Thymus (tissue), 11 donors: ENCODE measurements at regions not wholly inside any gene's neighbourhood (a gene's known extent, or its start where the extent isn't known, plus 50 kb on each side); places are given as distances from the start of the nearest gene placed in this dataset.
"Not testable (repeated sequence)": the region's sequence is repeated elsewhere in the genome, so short reads cannot be mapped to it uniquely, and the experiment has no call there.

Source experiments
- DNase-seq, 9 donors: peaks; one replicate each; pipeline ENCODE4 v3.0.0-alpha.2; 2013; ENCODE audit warnings: low spot score in 9 of 9, low read depth in 6 of 9, missing footprints in 1 of 9
- H3K27ac ChIP-seq, 2 donors: one replicate each; pipeline ENCODE4 v1.5.1; 2013; ENCODE audit warnings: control low read depth in 1 of 2, low read depth in 1 of 2, low read length in 1 of 2, mild to moderate bottlenecking in 1 of 2, moderate library complexity in 1 of 2
- H3K27me3 ChIP-seq, 2 donors: one replicate each; pipeline ENCODE4 v1.5.1; 2013; ENCODE audit warnings: low read length in 1 of 2; ENCODE audit not compliant: control insufficient read depth in 2 of 2, insufficient read depth in 1 of 2
- H3K36me3 ChIP-seq, 2 donors: one replicate each; pipeline ENCODE4 v1.5.1; 2013; ENCODE audit warnings: low read length in 1 of 2, mild to moderate bottlenecking in 1 of 2, moderate library complexity in 1 of 2; ENCODE audit not compliant: control insufficient read depth in 2 of 2, insufficient read depth in 2 of 2
- H3K4me1 ChIP-seq, 2 donors: one replicate each; pipeline ENCODE4 v1.5.1; 2013; ENCODE audit warnings: low read length in 2 of 2; ENCODE audit not compliant: control insufficient read depth in 2 of 2, insufficient read depth in 2 of 2
- H3K4me3 ChIP-seq, 2 donors: one replicate each; pipeline ENCODE4 v1.5.1; 2013; ENCODE audit warnings: low read length in 2 of 2, control low read depth in 1 of 2, mild to moderate bottlenecking in 1 of 2
- H3K9me3 ChIP-seq, 2 donors: one replicate each; pipeline ENCODE4 v1.5.1; 2013; ENCODE audit warnings: low read length in 1 of 2, mild to moderate bottlenecking in 1 of 2; ENCODE audit not compliant: control insufficient read depth in 2 of 2, insufficient read depth in 1 of 2
- WGBS: extraction: QIAGEN DNeasy Blood & Tissue Kit; methylation state at CpG from one replicate; pipeline ENCODE4 v1.1.7; 2013; 5-methylcytosine and 5-hydroxymethylcytosine counted together
- donor health status: healthy.

- no peak for DNase-seq
- Histone ChIP-seq H3K36me3 (no peaks in the 10 kb centered on the region), H3K27ac (no peak overlapping the region), H3K9me3 (no peaks in the 10 kb centered on the region), H3K4me3 (no peak overlapping the region), H3K27me3 (no peaks in the 10 kb centered on the region), H3K4me1 (no peaks in the 10 kb centered on the region)
- 98% methylated on average over 2 of the region's 2 CpGs for WGBS
Observed at GRCh38 chr18:54662986-54663385, 71.9 kb downstream of the DYNAP start.

DNA sequence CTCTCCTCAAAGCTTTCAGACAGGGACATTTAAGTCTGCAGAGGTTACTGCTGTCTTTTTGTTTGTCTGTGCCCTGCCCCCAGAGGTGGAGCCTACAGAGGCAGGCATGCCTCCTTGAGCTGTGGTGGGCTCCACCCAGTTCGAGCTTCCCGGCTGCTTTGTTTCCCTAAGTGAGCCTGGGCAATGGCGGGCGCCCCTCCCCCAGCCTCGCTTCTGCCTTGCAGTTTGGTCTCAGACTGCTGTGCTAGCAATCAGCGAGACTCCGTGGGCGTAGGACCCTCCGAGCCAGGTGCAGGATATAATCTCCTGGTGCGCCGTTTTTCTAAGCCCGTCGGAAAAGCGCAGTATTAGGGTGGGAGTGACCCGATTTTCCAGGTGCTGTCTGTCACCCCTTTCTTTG, 78.7 kb downstream of the DYNAP start:
- H3K9me3 ChIP-seq, H3K27ac ChIP-seq, H3K27me3 ChIP-seq, H3K36me3 ChIP-seq, H3K4me1 ChIP-seq, H3K4me3 ChIP-seq, DNase-seq: not testable (repeated sequence)
- WGBS, result 96% methylated on average over 15 of the region's 15 CpGs

DNA sequence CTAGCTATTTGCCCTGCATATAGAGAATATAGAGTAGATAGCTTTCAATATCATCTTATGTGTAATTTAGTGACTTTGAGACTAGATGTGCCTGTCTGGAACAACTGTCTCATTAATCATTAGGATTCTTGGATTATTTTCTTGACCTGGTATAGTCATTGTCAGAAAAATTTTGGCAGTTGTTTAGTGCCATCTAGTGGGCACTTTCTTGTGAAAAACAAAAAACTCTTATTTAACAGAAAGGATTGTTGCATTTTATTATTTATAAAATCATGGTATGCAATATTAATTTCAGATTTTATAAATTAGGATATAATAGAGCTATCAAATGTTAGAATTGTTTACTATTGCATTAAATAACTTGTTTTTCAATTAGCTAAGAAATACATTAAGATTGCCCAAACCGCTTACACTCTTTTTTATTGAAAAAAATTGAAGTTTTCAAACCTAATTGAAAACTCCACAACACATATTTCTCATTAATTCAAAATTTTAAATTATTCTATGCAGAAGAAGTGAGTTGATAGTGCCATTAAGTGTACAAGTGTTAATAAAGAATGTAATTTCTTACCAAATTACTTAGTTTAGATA, 80.3 kb downstream of the DYNAP start:
- H3K27ac ChIP-seq, result no peak overlapping the region
- no peaks in the 10 kb centered on the region for H3K4me1 ChIP-seq
- no peaks in the 10 kb centered on the region for H3K27me3 ChIP-seq
- peak in 4 of 9 donors; percentile 3 to 44 (median 14) for DNase-seq
- H3K4me3 ChIP-seq, result no peak overlapping the region
- no peaks in the 10 kb centered on the region for H3K36me3 ChIP-seq
- no peaks in the 10 kb centered on the region for H3K9me3 ChIP-seq
- 92% methylated on average over 1 of the region's 1 CpG for WGBS

DNA sequence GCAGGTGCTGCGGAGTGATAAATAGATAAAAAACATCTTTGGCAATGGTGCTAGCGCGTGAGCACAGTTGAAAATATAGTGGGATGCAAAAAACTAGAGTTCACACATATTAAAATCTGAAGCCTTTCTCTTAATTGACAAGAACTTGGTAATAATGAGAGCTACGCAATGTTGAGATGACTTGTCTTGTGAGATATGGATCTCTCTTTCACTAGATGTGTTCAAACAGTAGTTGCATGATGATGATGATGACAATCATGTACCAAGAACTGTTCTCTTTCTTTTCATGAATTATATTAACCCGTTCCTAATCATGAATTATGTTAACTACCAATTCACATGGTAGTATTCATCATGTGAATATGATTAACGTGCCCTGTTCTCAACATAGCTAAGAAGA, 81.1 kb downstream of the DYNAP start:
- H3K4me3 ChIP-seq, result no peak overlapping the region
- WGBS, result 96% methylated on average over 6 of the region's 6 CpGs

DNA sequence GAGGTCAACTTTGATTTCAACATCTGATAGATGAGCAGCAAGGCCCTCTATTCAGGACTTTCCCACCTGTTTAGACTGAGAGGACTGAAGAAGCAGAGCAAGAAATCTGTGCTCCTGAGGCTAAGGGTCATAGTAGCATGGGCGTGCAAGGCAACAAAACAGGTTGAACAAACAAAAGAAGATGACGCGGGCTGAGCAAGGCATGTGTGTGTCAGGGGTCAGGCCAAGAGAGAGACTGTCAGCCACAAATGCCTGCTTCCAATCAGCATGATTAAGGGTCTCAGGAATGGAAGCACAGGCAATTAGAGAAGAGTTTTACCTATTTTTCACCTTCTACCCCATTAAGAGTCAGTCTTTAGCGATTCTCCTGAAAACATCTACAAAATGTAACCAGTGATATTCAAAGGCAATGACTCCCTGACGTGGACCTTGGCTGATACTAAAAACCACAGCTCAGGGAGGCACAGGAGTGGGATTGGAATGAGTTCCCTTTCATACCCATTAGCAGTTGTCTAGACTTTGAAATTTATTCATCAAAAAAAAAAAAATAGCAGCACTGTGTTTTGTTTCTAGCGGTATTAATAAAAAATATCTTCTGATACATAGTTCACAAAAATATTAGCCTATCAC, 81.9 kb downstream of the DYNAP start:
- 83% methylated on average over 6 of the region's 6 CpGs for WGBS
- Histone ChIP-seq H3K4me1 (no peaks in the 10 kb centered on the region), H3K27me3 (no peaks in the 10 kb centered on the region), H3K36me3 (no peaks in the 10 kb centered on the region), H3K27ac (no peak overlapping the region), H3K9me3 (no peaks in the 10 kb centered on the region), H3K4me3 (no peak overlapping the region)
- no peak for DNase-seq

More for the DNA sequence above, 81.1 kb downstream of the DYNAP start:
- no peaks in the 10 kb centered on the region for H3K4me1 ChIP-seq
- H3K27ac ChIP-seq, result no peak overlapping the region
- no peaks in the 10 kb centered on the region for H3K9me3 ChIP-seq
- no peak for DNase-seq
- no peaks in the 10 kb centered on the region for H3K27me3 ChIP-seq
- no peaks in the 10 kb centered on the region for H3K36me3 ChIP-seq

DNA sequence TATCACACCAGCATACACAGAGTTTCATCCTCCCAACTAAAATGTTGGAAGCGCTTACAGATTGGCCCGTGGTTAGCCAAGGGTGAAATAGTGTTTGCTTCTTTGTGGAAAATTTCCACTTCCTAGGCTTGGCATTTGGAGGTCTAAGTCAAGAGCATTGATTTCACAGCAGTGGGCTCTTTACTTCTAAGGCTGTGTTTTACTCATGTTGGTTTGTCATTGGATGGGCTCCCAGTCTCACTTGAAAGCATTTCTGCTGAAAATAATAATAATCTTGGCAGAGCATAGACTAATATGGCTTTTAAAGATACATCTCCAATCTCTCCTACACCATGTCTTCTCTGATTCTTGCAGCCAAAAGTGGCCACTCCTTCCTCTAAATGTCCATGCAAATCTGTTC, 82.9 kb downstream of the DYNAP start:
- Histone ChIP-seq H3K4me1 (no peaks in the 10 kb centered on the region), H3K36me3 (no peaks in the 10 kb centered on the region), H3K4me3 (no peak overlapping the region), H3K9me3 (no peaks in the 10 kb centered on the region), H3K27me3 (no peaks in the 10 kb centered on the region), H3K27ac (no peak overlapping the region)
- no peak for DNase-seq
- WGBS, result 96% methylated on average over 2 of the region's 2 CpGs

DNA sequence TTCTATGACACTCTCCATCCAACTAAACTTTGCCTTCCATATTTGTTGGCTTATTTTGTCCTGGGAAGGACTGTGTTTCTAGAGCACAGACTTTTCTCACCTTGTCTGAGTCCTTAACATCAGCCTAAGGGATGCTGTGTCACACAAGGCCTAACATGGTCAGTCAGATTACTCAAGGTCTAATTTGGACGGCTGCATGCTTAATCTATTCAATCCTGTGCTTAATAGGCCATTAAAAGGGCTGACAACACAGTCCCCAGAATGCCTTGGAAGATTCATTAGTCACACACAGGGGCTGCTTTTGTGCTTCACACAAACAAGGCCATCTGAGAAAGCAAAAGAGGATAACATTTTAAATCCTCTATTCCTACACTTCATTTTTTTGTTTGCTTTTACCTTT, 84.0 kb downstream of the DYNAP start:
- Histone ChIP-seq H3K27me3 (no peaks in the 10 kb centered on the region), H3K27ac (no peak overlapping the region), H3K9me3 (no peaks in the 10 kb centered on the region), H3K36me3 (no peaks in the 10 kb centered on the region), H3K4me3 (no peak overlapping the region), H3K4me1 (no peaks in the 10 kb centered on the region)
- no peak for DNase-seq
- WGBS, result 88% methylated on average over 1 of the region's 1 CpG

GRCh38 chr18:54679318-54680149, 88.5 kb downstream of the DYNAP start:
- peak in 7 of 9 donors; percentile 10 to 64 (median 24) for DNase-seq
- H3K9me3 ChIP-seq, result no peaks in the 10 kb centered on the region
- no peaks in the 10 kb centered on the region for H3K27me3 ChIP-seq
- H3K4me3 ChIP-seq, result no peak overlapping the region
- H3K27ac ChIP-seq, result no peak overlapping the region
- 43% methylated on average over 4 of the region's 4 CpGs for WGBS
- no peaks in the 10 kb centered on the region for H3K36me3 ChIP-seq
- H3K4me1 ChIP-seq, result no peaks in the 10 kb centered on the region

GRCh38 chr18:54684784-54685183, 93.7 kb downstream of the DYNAP start:
- Histone ChIP-seq H3K27me3 (no peaks in the 10 kb centered on the region), H3K4me1 (no peaks in the 10 kb centered on the region), H3K27ac (no peak overlapping the region), H3K4me3 (no peak overlapping the region), H3K36me3 (no peaks in the 10 kb centered on the region), H3K9me3 (no peaks in the 10 kb centered on the region)
- 71% methylated on average over 6 of the region's 6 CpGs for WGBS
- no peak for DNase-seq
